ENCODE measurements at regions not wholly inside any gene's neighbourhood (a gene's known extent, or its start where the extent isn't known, plus 50 kb on each side); places are given as distances from the start of the nearest gene placed in this dataset.

GRCh38 chr3:4197670-4198069, 105.5 kb upstream of the SETMAR start:
- intact Hi-C loops (cut with micrococcal nuclease), result no loop called here
- ChIA-PET CTCF (no interaction called here), POLR2A (ENCODE audit: unreplicated experiment) (no interaction called here)
- DNase-seq (no peak), ATAC-seq (ENCODE audit: low read depth) (no peak)
- no peak overlapping the region for H3K9ac ChIP-seq (ENCODE audit: low read depth, low read length)
- no peak overlapping the region for H2AK9ac ChIP-seq (replicated peaks; ENCODE audit: low read depth, low read length, poor library complexity)
- H3K27me3 ChIP-seq (ENCODE audit: control insufficient read depth, insufficient read depth, low read length), result no peaks in the 10 kb centered on the region
- H4K8ac ChIP-seq (ENCODE audit: low read depth in 2 of 2, low read length in 2 of 2), result no peak overlapping the region
- H2AFZ ChIP-seq (replicated peaks; ENCODE audit: low read length, poor library complexity), result no peak overlapping the region
- H3K18ac ChIP-seq (ENCODE audit: low read depth, low read length), result no peak overlapping the region
- no peak overlapping the region for H3K4ac ChIP-seq (ENCODE audit: low read depth, low read length)
- no peak overlapping the region for H2AK5ac ChIP-seq (ENCODE audit: low read depth, low read length)
- no peak overlapping the region for H4K5ac ChIP-seq (ENCODE audit: low read depth, low read length)
- H3K9me1 ChIP-seq (ENCODE audit: insufficient read depth, low read length), result no peaks in the 10 kb centered on the region
- no peak overlapping the region for H3K4me2 ChIP-seq (ENCODE audit: low read depth, low read length)
- peaks cover 10% of the 10 kb centered on the region for H3K9me3 ChIP-seq (ENCODE audit: control insufficient read depth, insufficient read depth, low read length)
- no peak overlapping the region for H2BK120ac ChIP-seq (ENCODE audit: low read depth, low read length)
- H3K4me1 ChIP-seq (ENCODE audit: control insufficient read depth, insufficient read depth, low read length), result no peaks in the 10 kb centered on the region
- H2BK15ac ChIP-seq (ENCODE audit: low read depth, low read length), result no peak overlapping the region
- BruUV-seq (replicated peaks), result no TSS peak
- no CpG with 5 or more reads among the region's 6 CpGs for WGBS, 2 experiments (ENCODE audit: extremely low coverage in 2 of 2, insufficient read length in 1 of 2)
- no peaks in the 10 kb centered on the region for H4K20me1 ChIP-seq (ENCODE audit: insufficient read depth, low read length)
- no peak overlapping the region for H4K91ac ChIP-seq (ENCODE audit: insufficient read depth, low read depth, low read length)
- in situ Hi-C loops (cut with MboI; ENCODE audit: low sequenced_read_pairs), result no loop called here
- no peak overlapping the region for H3K23ac ChIP-seq (ENCODE audit: low read depth, low read length)
- H2BK5ac ChIP-seq (ENCODE audit: low read depth, low read length, poor library complexity, severe bottlenecking), result no peak overlapping the region
- H3K14ac ChIP-seq (replicated peaks; ENCODE audit: low read depth, low read length), result no peak overlapping the region
- H3K4me3 ChIP-seq (ENCODE audit: insufficient read depth, low read depth, low read length), result no peak overlapping the region
- H2BK20ac ChIP-seq (ENCODE audit: low read depth, low read length), result no peak overlapping the region
- no peak overlapping the region for H3K27ac ChIP-seq (ENCODE audit: insufficient read depth, low read length)
- H3K56ac ChIP-seq (ENCODE audit: extremely low read depth, insufficient read depth, low read length), result no peak overlapping the region
- TF ChIP-seq, protein P1, sequence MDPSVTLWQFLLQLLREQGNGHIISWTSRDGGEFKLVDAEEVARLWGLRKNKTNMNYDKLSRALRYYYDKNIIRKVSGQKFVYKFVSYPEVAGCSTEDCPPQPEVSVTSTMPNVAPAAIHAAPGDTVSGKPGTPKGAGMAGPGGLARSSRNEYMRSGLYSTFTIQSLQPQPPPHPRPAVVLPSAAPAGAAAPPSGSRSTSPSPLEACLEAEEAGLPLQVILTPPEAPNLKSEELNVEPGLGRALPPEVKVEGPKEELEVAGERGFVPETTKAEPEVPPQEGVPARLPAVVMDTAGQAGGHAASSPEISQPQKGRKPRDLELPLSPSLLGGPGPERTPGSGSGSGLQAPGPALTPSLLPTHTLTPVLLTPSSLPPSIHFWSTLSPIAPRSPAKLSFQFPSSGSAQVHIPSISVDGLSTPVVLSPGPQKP (IDR thresholded peaks at IDR 0.05; ENCODE audit: borderline replicate concordance, low read depth, low read length), result no peak
- TF ChIP-seq MAFK (IDR thresholded peaks at IDR 0.05; ENCODE audit: low read depth, low read length) (no peak), MAZ (IDR thresholded peaks at IDR 0.05; ENCODE audit: borderline replicate concordance, low read depth, low read length) (no peak), SMC3 (IDR thresholded peaks at IDR 0.05; ENCODE audit: low read depth, low read length) (no peak), POLR2A (IDR thresholded peaks at IDR 0.05; ENCODE audit: low read depth, low read length) (no peak), CHD1 (IDR thresholded peaks at IDR 0.05; ENCODE audit: low read depth, low read length) (no peak), RCOR1 (IDR thresholded peaks at IDR 0.05; ENCODE audit: insufficient replicate concordance, low read length) (no peak), RFX5 (IDR thresholded peaks at IDR 0.05; ENCODE audit: low read depth, low read length) (no peak)
- dilution Hi-C loops (cut with HindIII; ENCODE audit: low sequenced_read_pairs, unreplicated experiment), result no loop called here
- H3K79me1 ChIP-seq (ENCODE audit: low read depth in 1 of 2, low read length in 2 of 2), result no peaks in the 10 kb centered on the region
- no peaks in the 10 kb centered on the region for H3K36me3 ChIP-seq (ENCODE audit: control insufficient read depth, insufficient read depth, low read length)

Measured in IMR-90 (cell line).